Stomach (tissue), 4 donors: ENCODE measurements at regions not wholly inside any gene's neighbourhood (a gene's known extent, or its start where the extent isn't known, plus 50 kb on each side); places are given as distances from the start of the nearest gene placed in this dataset.

Source experiments
- CTCF ChIP-seq, 7 experiments: fragments of 450-650 bp in 4 of 7; fragments of 200-600 bp in 3 of 7; sonication (generic) in 3 of 7; IDR thresholded peaks; one replicate each; pipeline ENCODE4 v1.5.1; 2016 to 2019; ENCODE audit warnings: antibody characterized with exemption in 7 of 7, control low read depth in 2 of 7, mild to moderate bottlenecking in 1 of 7
- EP300 ChIP-seq: sonication (generic); formaldehyde crosslinking; IDR thresholded peaks from one replicate; pipeline ENCODE4 v1.6.1; 2017; ENCODE audit warnings: antibody characterized with exemption
- POLR2A ChIP-seq, 4 donors: fragments of 450-650 bp; IDR thresholded peaks; one replicate each; pipeline ENCODE4 v1.6.1; 2016; ENCODE audit warnings: antibody characterized with exemption in 4 of 4, control low read depth in 2 of 4, mild to moderate bottlenecking in 1 of 4, moderate library complexity in 1 of 4

- TF ChIP-seq CTCF (IDR thresholded peaks at IDR 0.05), result no peak
- no peak for TF ChIP-seq EP300
- TF ChIP-seq POLR2A (IDR thresholded peaks at IDR 0.05), result no peak
These were observed 183.1 kb upstream of the S1PR3 start for GRCh38 chr9:88808019-88808656.
